ENCODE measurements at regions not wholly inside any gene's neighbourhood (a gene's known extent, or its start where the extent isn't known, plus 50 kb on each side); places are given as distances from the start of the nearest gene placed in this dataset.

DNA sequence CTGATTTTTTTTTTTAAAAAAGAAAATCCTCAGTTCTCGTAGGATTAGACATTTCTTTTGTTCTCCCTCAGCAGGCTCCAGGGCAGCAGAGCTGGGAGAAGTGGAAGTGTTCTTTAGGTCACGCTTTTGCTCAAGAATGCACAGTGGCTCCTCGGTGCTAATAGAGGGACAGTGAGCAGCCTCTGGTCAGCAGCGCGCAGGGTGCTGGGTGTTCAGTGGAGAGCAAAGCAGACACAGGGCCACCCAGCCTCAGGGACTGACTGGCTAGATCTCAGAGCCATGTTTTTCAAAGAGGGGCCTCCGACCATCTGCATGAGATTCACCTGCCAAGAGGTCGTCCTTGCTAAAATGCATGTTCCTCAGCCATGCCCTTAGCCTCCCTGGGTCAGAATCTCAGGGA is 218.8 kb downstream of the HAUS1 start:
- TF ChIP-seq, protein P1, sequence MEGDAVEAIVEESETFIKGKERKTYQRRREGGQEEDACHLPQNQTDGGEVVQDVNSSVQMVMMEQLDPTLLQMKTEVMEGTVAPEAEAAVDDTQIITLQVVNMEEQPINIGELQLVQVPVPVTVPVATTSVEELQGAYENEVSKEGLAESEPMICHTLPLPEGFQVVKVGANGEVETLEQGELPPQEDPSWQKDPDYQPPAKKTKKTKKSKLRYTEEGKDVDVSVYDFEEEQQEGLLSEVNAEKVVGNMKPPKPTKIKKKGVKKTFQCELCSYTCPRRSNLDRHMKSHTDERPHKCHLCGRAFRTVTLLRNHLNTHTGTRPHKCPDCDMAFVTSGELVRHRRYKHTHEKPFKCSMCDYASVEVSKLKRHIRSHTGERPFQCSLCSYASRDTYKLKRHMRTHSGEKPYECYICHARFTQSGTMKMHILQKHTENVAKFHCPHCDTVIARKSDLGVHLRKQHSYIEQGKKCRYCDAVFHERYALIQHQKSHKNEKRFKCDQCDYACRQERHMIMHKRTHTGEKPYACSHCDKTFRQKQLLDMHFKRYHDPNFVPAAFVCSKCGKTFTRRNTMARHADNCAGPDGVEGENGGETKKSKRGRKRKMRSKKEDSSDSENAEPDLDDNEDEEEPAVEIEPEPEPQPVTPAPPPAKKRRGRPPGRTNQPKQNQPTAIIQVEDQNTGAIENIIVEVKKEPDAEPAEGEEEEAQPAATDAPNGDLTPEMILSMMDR (IDR thresholded peaks at IDR 0.05) = no peak
- no peak for TF ChIP-seq EZH2 (IDR thresholded peaks at IDR 0.05; ENCODE audit: borderline replicate concordance, insufficient read depth, low read depth, low read length, poor library complexity, severe bottlenecking)

All from B cell (primary cell).